Esophagus muscularis mucosa (tissue), 4 donors: ENCODE measurements at regions not wholly inside any gene's neighbourhood (a gene's known extent, or its start where the extent isn't known, plus 50 kb on each side); places are given as distances from the start of the nearest gene placed in this dataset.

ENCODE experiments used
- CTCF ChIP-seq, 3 experiments: fragments of 200-600 bp in 2 of 3; fragments of 450-650 bp in 1 of 3; sonication (generic) in 2 of 3; IDR thresholded peaks; one replicate each; pipeline ENCODE4 v1.5.1; 2017 to 2019; ENCODE audit warnings: antibody characterized with exemption in 3 of 3, mild to moderate bottlenecking in 2 of 3, moderate library complexity in 1 of 3
- EP300 ChIP-seq: sonication (generic); formaldehyde crosslinking; IDR thresholded peaks from one replicate; pipeline ENCODE4 v1.6.1; 2017; ENCODE audit warnings: antibody characterized with exemption
- POLR2A ChIP-seq: fragments of 450-650 bp; IDR thresholded peaks from one replicate; pipeline ENCODE4 v1.6.1; 2017; ENCODE audit warnings: antibody characterized with exemption, moderate library complexity, mild to moderate bottlenecking, low read depth
- POLR2AphosphoS5 ChIP-seq, 2 donors: sonication (generic); formaldehyde crosslinking; IDR thresholded peaks; one replicate each; pipeline ENCODE4 v1.6.1; 2017; ENCODE audit warnings: antibody characterized with exemption in 2 of 2

GRCh38 chr3:63179862-63180522 is 98.1 kb upstream of the SYNPR start:
- TF ChIP-seq CTCF (IDR thresholded peaks at IDR 0.05) (no peak), EP300 (no peak), POLR2A (no peak), POLR2AphosphoS5 (IDR thresholded peaks at IDR 0.05) (no peak)
